ENCODE measurements at regions not wholly inside any gene's neighbourhood (a gene's known extent, or its start where the extent isn't known, plus 50 kb on each side); places are given as distances from the start of the nearest gene placed in this dataset.
A peak's percentile ranks its signal among the peaks of the same experiment; 100 is the strongest.

- Histone ChIP-seq H3K4me3 (ENCODE audit: low read depth, low read length, poor library complexity, severe bottlenecking) (no peak overlapping the region), H3K9me2 (ENCODE audit: low read depth, low read length) (no peaks in the 10 kb centered on the region), H4K20me1 (ENCODE audit: insufficient read depth, low read length) (no peaks in the 10 kb centered on the region), H3K36me3 (ENCODE audit: insufficient read depth, low read length) (no peaks in the 10 kb centered on the region), H3K4me2 (ENCODE audit: low read length) (no peak overlapping the region), H3K4me1 (ENCODE audit: insufficient read depth, low read length, severe bottlenecking) (no peaks in the 10 kb centered on the region), H3K27me3 (ENCODE audit: insufficient read depth, low read length) (no peaks in the 10 kb centered on the region; the same call in 1 of the 2 replicates), H3K79me2 (ENCODE audit: insufficient read depth, low read length) (no peaks in the 10 kb centered on the region), H3K9ac (ENCODE audit: low read length) (no peak overlapping the region), H3K9me3 (ENCODE audit: low read length) (no peaks in the 10 kb centered on the region), H3K27ac (ENCODE audit: low read depth, low read length, poor library complexity, severe bottlenecking) (no peak overlapping the region), H2AFZ (ENCODE audit: low read length) (no peak overlapping the region), H3F3A (ENCODE audit: insufficient read depth, low read length) (no peaks in the 10 kb centered on the region)
- TF ChIP-seq CTCF (IDR thresholded peaks at IDR 0.05; ENCODE audit: low read length) (no peak), EZH2 (IDR thresholded peaks at IDR 0.05; ENCODE audit: borderline replicate concordance, low read length) (no peak)
Measured at GRCh38 chr12:45546545-45546944, 183.0 kb upstream of the ARID2 start.

GRCh38 chr12:45547132-45547531, 182.4 kb upstream of the ARID2 start:
- no peaks in the 10 kb centered on the region for H3K9me2 ChIP-seq (ENCODE audit: low read depth, low read length)
- H3K4me1 ChIP-seq (ENCODE audit: insufficient read depth, low read length, severe bottlenecking) = no peaks in the 10 kb centered on the region
- no peaks in the 10 kb centered on the region for H3K36me3 ChIP-seq (ENCODE audit: insufficient read depth, low read length)
- TF ChIP-seq EZH2 (IDR thresholded peaks at IDR 0.05; ENCODE audit: borderline replicate concordance, low read length) (no peak), CTCF (IDR thresholded peaks at IDR 0.05; ENCODE audit: low read length) (no peak)
- no peak overlapping the region for H3K9ac ChIP-seq (ENCODE audit: low read length)
- H3K9me3 ChIP-seq (ENCODE audit: low read length) = no peaks in the 10 kb centered on the region
- H3K27me3 ChIP-seq (ENCODE audit: insufficient read depth, low read length) = no peaks in the 10 kb centered on the region; the same call in 1 of the 2 replicates
- no peak overlapping the region for H3K27ac ChIP-seq (ENCODE audit: low read depth, low read length, poor library complexity, severe bottlenecking)
- no peak overlapping the region for H2AFZ ChIP-seq (ENCODE audit: low read length)
- no peaks in the 10 kb centered on the region for H3F3A ChIP-seq (ENCODE audit: insufficient read depth, low read length)
- H4K20me1 ChIP-seq (ENCODE audit: insufficient read depth, low read length) = no peaks in the 10 kb centered on the region
- no peaks in the 10 kb centered on the region for H3K79me2 ChIP-seq (ENCODE audit: insufficient read depth, low read length)
- no peak overlapping the region for H3K4me3 ChIP-seq (ENCODE audit: low read depth, low read length, poor library complexity, severe bottlenecking)
- no peak overlapping the region for H3K4me2 ChIP-seq (ENCODE audit: low read length)

GRCh38 chr12:45547822-45548221, 181.7 kb upstream of the ARID2 start:
- Histone ChIP-seq H3K4me3 (ENCODE audit: low read depth, low read length, poor library complexity, severe bottlenecking) (no peak overlapping the region), H3K9ac (ENCODE audit: low read length) (no peak overlapping the region), H3F3A (ENCODE audit: insufficient read depth, low read length) (no peaks in the 10 kb centered on the region), H3K9me2 (ENCODE audit: low read depth, low read length) (no peaks in the 10 kb centered on the region), H3K79me2 (ENCODE audit: insufficient read depth, low read length) (no peaks in the 10 kb centered on the region), H3K9me3 (ENCODE audit: low read length) (no peaks in the 10 kb centered on the region), H3K27ac (ENCODE audit: low read depth, low read length, poor library complexity, severe bottlenecking) (no peak overlapping the region), H3K4me2 (ENCODE audit: low read length) (no peak overlapping the region), H3K27me3 (ENCODE audit: insufficient read depth, low read length) (no peaks in the 10 kb centered on the region; the same call in 1 of the 2 replicates), H3K36me3 (ENCODE audit: insufficient read depth, low read length) (no peaks in the 10 kb centered on the region), H4K20me1 (ENCODE audit: insufficient read depth, low read length) (no peaks in the 10 kb centered on the region), H3K4me1 (ENCODE audit: insufficient read depth, low read length, severe bottlenecking) (no peaks in the 10 kb centered on the region), H2AFZ (ENCODE audit: low read length) (no peak overlapping the region)
- peak; percentile 21; the same call in 1 of the 2 replicates for TF ChIP-seq CTCF (IDR thresholded peaks at IDR 0.05; ENCODE audit: low read length)
- TF ChIP-seq EZH2 (IDR thresholded peaks at IDR 0.05; ENCODE audit: borderline replicate concordance, low read length) = no peak
